ENCODE measurements at regions not wholly inside any gene's neighbourhood (a gene's known extent, or its start where the extent isn't known, plus 50 kb on each side); places are given as distances from the start of the nearest gene placed in this dataset.

GRCh38 chr16:65827231-65827630, 539.3 kb upstream of the CDH5 start:
- H2AK5ac ChIP-seq (ENCODE audit: low read depth, low read length) = no peak overlapping the region
- H3K56ac ChIP-seq (replicated peaks; ENCODE audit: insufficient read length, low read depth, low read length) = no peak overlapping the region
- H2BK20ac ChIP-seq (ENCODE audit: low read length) = no peak overlapping the region
- WGBS, 2 experiments (ENCODE audit: extremely low coverage in 1 of 2, insufficient coverage in 1 of 2, insufficient read length in 1 of 2, insufficient replicate concordance in 2 of 2, low coverage in 1 of 2, low lambda C conversion rate in 2 of 2, missing lambda C conversion rate in 1 of 2) = 100% methylated on average over 2 of the region's 2 CpGs; no CpG with 5 or more reads in 1 of the 2 experiments
- H3K4me3 ChIP-seq (ENCODE audit: extremely low read depth in 1 of 4, insufficient read depth in 2 of 4, low read depth in 3 of 4, low read length in 4 of 4) = no peak overlapping the region
- no peaks in the 10 kb centered on the region for H3K27me3 ChIP-seq (replicated peaks in 1 of 4; ENCODE audit: control insufficient read depth in 3 of 4, extremely low read depth in 1 of 4, insufficient read depth in 3 of 4, low read length in 3 of 4)
- DNase-seq (ENCODE audit: low read depth in 1 of 2, low spot score in 2 of 2) = no peak
- no peaks in the 10 kb centered on the region for H3K23me2 ChIP-seq (ENCODE audit: low read depth, low read length)
- H3K14ac ChIP-seq (ENCODE audit: insufficient read length) = no peak overlapping the region
- H4K20me1 ChIP-seq (replicated peaks in 1 of 2; ENCODE audit: control insufficient read depth in 1 of 2, insufficient read depth in 2 of 2, low read length in 2 of 2) = no peaks in the 10 kb centered on the region
- CTCF ChIA-PET (ENCODE audit: partially characterized antibody) = interaction anchor here (1.5 kb wide), 1 partner anchor 49 kb away, joined by 3 read pairs; no protein-coding TSS in a partner anchor
- no peak overlapping the region for H2BK5ac ChIP-seq (ENCODE audit: low read depth, low read length)
- no peak overlapping the region for H3K4ac ChIP-seq (replicated peaks; ENCODE audit: insufficient read length, low read depth, low read length)
- H2AFZ ChIP-seq (ENCODE audit: low read length) = no peak overlapping the region
- H3K79me1 ChIP-seq (ENCODE audit: low read depth, low read length) = no peaks in the 10 kb centered on the region
- H3K4me1 ChIP-seq (replicated peaks in 1 of 4; ENCODE audit: control insufficient read depth in 3 of 4, insufficient read depth in 4 of 4, low read length in 3 of 4) = peaks cover 0 to 8% (median under 1%) of the 10 kb centered on the region in 4 experiments; a peak in 1 of 7 replicates
- TF ChIP-seq CBX8 (IDR thresholded peaks at IDR 0.05; ENCODE audit: borderline replicate concordance, low read depth, low read length) = no peak
- TF ChIP-seq E2F6 (IDR thresholded peaks at IDR 0.05) = no peak
- TF ChIP-seq BACH1 (IDR thresholded peaks at IDR 0.05; ENCODE audit: low read length) = no peak
- no peak for TF ChIP-seq TAF7 (optimal IDR thresholded peaks at IDR 0.05; ENCODE audit: borderline replicate concordance, low read depth, low read length)
- no peak for TF ChIP-seq FOSL1 (IDR thresholded peaks at IDR 0.05; ENCODE audit: insufficient read depth, low read depth, low read length)
- no peak overlapping the region for H4K8ac ChIP-seq (ENCODE audit: extremely low read depth, insufficient read depth, low read length)
- H3K23ac ChIP-seq (ENCODE audit: insufficient read length) = no peak overlapping the region
- no peak overlapping the region for H3K27ac ChIP-seq (ENCODE audit: low read depth, low read length)
- H3K4me2 ChIP-seq (ENCODE audit: insufficient read depth in 1 of 2, low read depth in 2 of 2, low read length in 2 of 2) = no peak overlapping the region
- H3K79me2 ChIP-seq (ENCODE audit: control insufficient read depth in 1 of 2, insufficient read depth in 2 of 2, low read length in 2 of 2) = no peaks in the 10 kb centered on the region
- H3K36me3 ChIP-seq (ENCODE audit: control insufficient read depth in 2 of 4, insufficient read depth in 4 of 4, low read length in 3 of 4) = no peaks in the 10 kb centered on the region
- no peak overlapping the region for H3K18ac ChIP-seq (ENCODE audit: extremely low read depth, low read length)
- H2BK15ac ChIP-seq (ENCODE audit: low read length) = no peak overlapping the region
- H4K5ac ChIP-seq (ENCODE audit: insufficient read length, low read depth, low read length) = no peak overlapping the region
- no peak overlapping the region for H3K9ac ChIP-seq (replicated peaks in 1 of 4; ENCODE audit: extremely low read depth in 1 of 4, low read depth in 3 of 4, low read length in 3 of 4)
- POLR2A ChIA-PET (ENCODE audit: partially characterized antibody) = no interaction called here
- FAIRE-seq = no peak
- no peak overlapping the region for H2BK12ac ChIP-seq (ENCODE audit: low read depth, low read length)
- H4K91ac ChIP-seq (replicated peaks; ENCODE audit: insufficient read length, low read length) = no peak overlapping the region
- H2BK120ac ChIP-seq (replicated peaks; ENCODE audit: low read depth, low read length) = no peak overlapping the region
- no peaks in the 10 kb centered on the region for H3K9me3 ChIP-seq (ENCODE audit: insufficient read depth in 2 of 2, low read depth in 1 of 2, low read length in 1 of 2)

Data from H1 (cell line).